HUES64 (cell line): ENCODE measurements at regions not wholly inside any gene's neighbourhood (a gene's known extent, or its start where the extent isn't known, plus 50 kb on each side); places are given as distances from the start of the nearest gene placed in this dataset.

Source experiments
- H3K27ac ChIP-seq: 2 replicates; pipeline ENCODE4 v1.7.0; 2013; ENCODE audit warnings: low read depth, low read length, inconsistent platforms
- H3K27me3 ChIP-seq: 2 replicates; pipeline ENCODE4 v1.6.1; 2013; ENCODE audit warnings: mild to moderate bottlenecking, low read length; ENCODE audit not compliant: insufficient read depth
- H3K36me3 ChIP-seq: 2 replicates; pipeline ENCODE4 v1.6.1; 2013; ENCODE audit warnings: mild to moderate bottlenecking, low read length; ENCODE audit not compliant: insufficient read depth
- H3K4me1 ChIP-seq: 2 replicates; pipeline ENCODE4 v1.6.1; 2013; ENCODE audit warnings: mild to moderate bottlenecking, low read length, moderate library complexity; ENCODE audit not compliant: insufficient read depth
- H3K4me3 ChIP-seq: 2 replicates; pipeline ENCODE4 v1.5.1; 2013; ENCODE audit warnings: mild to moderate bottlenecking, low read length, moderate library complexity
- H3K9ac ChIP-seq: 2 replicates; pipeline ENCODE4 v1.6.1; 2013; ENCODE audit warnings: mild to moderate bottlenecking, low read depth, low read length
- H3K9me3 ChIP-seq: 2 replicates; pipeline ENCODE4 v1.6.1; 2013; ENCODE audit warnings: low read depth, low read length; ENCODE audit not compliant: insufficient read depth
- WGBS: fragments of 150-250, 120-280 bp; methylation state at CpG from one replicate; pipeline ENCODE4 v1.1.7; 2013; ENCODE audit warnings: missing lambda C conversion rate; 5-methylcytosine and 5-hydroxymethylcytosine counted together

- Histone ChIP-seq H3K36me3 (no peaks in the 10 kb centered on the region), H3K9me3 (no peaks in the 10 kb centered on the region), H3K4me3 (no peak overlapping the region), H3K27me3 (0 out of 2 replicates have a peak, but pooled peaks cover 2% of the 10 kb centered on the region), H3K4me1 (no peaks in the 10 kb centered on the region), H3K27ac (no peak overlapping the region), H3K9ac (no peak overlapping the region)
- WGBS, result 75% methylated on average over 4 of the region's 4 CpGs
Measured at GRCh38 chr9:1453636-1454035, 403.5 kb downstream of the DMRT2 start.

- no peaks in the 10 kb centered on the region for H3K36me3 ChIP-seq
- 85% methylated on average over 1 of the region's 1 CpG for WGBS
- no peak overlapping the region for H3K9ac ChIP-seq
- H3K4me1 ChIP-seq, result no peaks in the 10 kb centered on the region
- no peak overlapping the region for H3K27ac ChIP-seq
- H3K27me3 ChIP-seq, result 0 out of 2 replicates have a peak, but pooled peaks cover 2% of the 10 kb centered on the region
- no peaks in the 10 kb centered on the region for H3K9me3 ChIP-seq
- H3K4me3 ChIP-seq, result no peak overlapping the region
Measured at GRCh38 chr9:1454211-1454610, 404.1 kb downstream of the DMRT2 start.

- no peaks in the 10 kb centered on the region for H3K9me3 ChIP-seq
- no peaks in the 10 kb centered on the region for H3K36me3 ChIP-seq
- no peak overlapping the region for H3K9ac ChIP-seq
- 93% methylated on average over 6 of the region's 7 CpGs for WGBS
- no peaks in the 10 kb centered on the region for H3K4me1 ChIP-seq
- H3K4me3 ChIP-seq, result no peak overlapping the region
- H3K27me3 ChIP-seq, result 0 out of 2 replicates have a peak, but pooled peaks cover 2% of the 10 kb centered on the region
- no peak overlapping the region for H3K27ac ChIP-seq
Measured at GRCh38 chr9:1454616-1455347, 404.6 kb downstream of the DMRT2 start.

GRCh38 chr9:1455766-1456165 is 405.6 kb downstream of the DMRT2 start:
- no peak overlapping the region for H3K27ac ChIP-seq
- H3K9me3 ChIP-seq, result no peaks in the 10 kb centered on the region
- H3K9ac ChIP-seq, result no peak overlapping the region
- H3K4me3 ChIP-seq, result no peak overlapping the region
- 92% methylated on average over 4 of the region's 4 CpGs for WGBS
- H3K27me3 ChIP-seq, result 0 out of 2 replicates have a peak, but pooled peaks cover 2% of the 10 kb centered on the region
- no peaks in the 10 kb centered on the region for H3K4me1 ChIP-seq
- no peaks in the 10 kb centered on the region for H3K36me3 ChIP-seq

- Histone ChIP-seq H3K4me1 (no peaks in the 10 kb centered on the region), H3K9me3 (no peaks in the 10 kb centered on the region), H3K36me3 (no peaks in the 10 kb centered on the region), H3K9ac (no peak overlapping the region), H3K27ac (no peak overlapping the region), H3K27me3 (0 out of 2 replicates have a peak, but pooled peaks cover 2% of the 10 kb centered on the region), H3K4me3 (no peak overlapping the region)
- 69% methylated on average over 4 of the region's 4 CpGs for WGBS
Measured at GRCh38 chr9:1456301-1457024, 406.3 kb downstream of the DMRT2 start.

GRCh38 chr9:1457460-1457859 is 407.3 kb downstream of the DMRT2 start:
- no peak overlapping the region for H3K9ac ChIP-seq
- no peak overlapping the region for H3K4me3 ChIP-seq
- H3K36me3 ChIP-seq, result no peaks in the 10 kb centered on the region
- no peaks in the 10 kb centered on the region for H3K9me3 ChIP-seq
- H3K27me3 ChIP-seq, result 0 out of 2 replicates have a peak, but pooled peaks cover 2% of the 10 kb centered on the region
- H3K27ac ChIP-seq, result no peak overlapping the region
- no peaks in the 10 kb centered on the region for H3K4me1 ChIP-seq
- 80% methylated on average over 1 of the region's 2 CpGs for WGBS

GRCh38 chr9:1458503-1458902 is 408.3 kb downstream of the DMRT2 start:
- no peaks in the 10 kb centered on the region for H3K4me1 ChIP-seq
- H3K27ac ChIP-seq, result no peak overlapping the region
- H3K9ac ChIP-seq, result no peak overlapping the region
- no peak overlapping the region for H3K4me3 ChIP-seq
- 0 out of 2 replicates have a peak, but pooled peaks cover 2% of the 10 kb centered on the region for H3K27me3 ChIP-seq
- H3K9me3 ChIP-seq, result no peaks in the 10 kb centered on the region
- H3K36me3 ChIP-seq, result no peaks in the 10 kb centered on the region

GRCh38 chr9:1460143-1460769 is 410.1 kb downstream of the DMRT2 start:
- no peak overlapping the region for H3K4me3 ChIP-seq
- H3K9ac ChIP-seq, result no peak overlapping the region
- 68% methylated on average over 6 of the region's 7 CpGs for WGBS
- H3K27me3 ChIP-seq, result 0 out of 2 replicates have a peak, but pooled peaks cover 2% of the 10 kb centered on the region
- no peak overlapping the region for H3K27ac ChIP-seq
- no peaks in the 10 kb centered on the region for H3K4me1 ChIP-seq
- no peaks in the 10 kb centered on the region for H3K9me3 ChIP-seq
- H3K36me3 ChIP-seq, result no peaks in the 10 kb centered on the region

- no peaks in the 10 kb centered on the region for H3K36me3 ChIP-seq
- WGBS, result 87% methylated on average over 4 of the region's 4 CpGs
- no peak overlapping the region for H3K4me3 ChIP-seq
- H3K27ac ChIP-seq, result no peak overlapping the region
- 0 out of 2 replicates have a peak, but pooled peaks cover 2% of the 10 kb centered on the region for H3K27me3 ChIP-seq
- H3K9ac ChIP-seq, result no peak overlapping the region
- H3K4me1 ChIP-seq, result no peaks in the 10 kb centered on the region
- H3K9me3 ChIP-seq, result no peaks in the 10 kb centered on the region
Measured at GRCh38 chr9:1461812-1462211, 411.7 kb downstream of the DMRT2 start.

- Histone ChIP-seq H3K4me1 (no peaks in the 10 kb centered on the region), H3K36me3 (no peaks in the 10 kb centered on the region), H3K4me3 (no peak overlapping the region), H3K9me3 (no peaks in the 10 kb centered on the region), H3K27ac (no peak overlapping the region), H3K9ac (no peak overlapping the region), H3K27me3 (0 out of 2 replicates have a peak, but pooled peaks cover 2% of the 10 kb centered on the region)
- 94% methylated on average over 4 of the region's 4 CpGs for whole genome bisulfite sequencing
Measured at GRCh38 chr9:1462626-1463308, 412.6 kb downstream of the DMRT2 start.

- H3K9ac ChIP-seq, result no peak overlapping the region
- no peaks in the 10 kb centered on the region for H3K27me3 ChIP-seq
- no peaks in the 10 kb centered on the region for H3K36me3 ChIP-seq
- WGBS, result 69% methylated on average over 1 of the region's 1 CpG
- no peaks in the 10 kb centered on the region for H3K4me1 ChIP-seq
- no peak overlapping the region for H3K4me3 ChIP-seq
- no peak overlapping the region for H3K27ac ChIP-seq
- no peaks in the 10 kb centered on the region for H3K9me3 ChIP-seq
Measured at GRCh38 chr9:1469996-1470395, 419.8 kb downstream of the DMRT2 start.
